GM20431 (cell line): ENCODE measurements at regions not wholly inside any gene's neighbourhood (a gene's known extent, or its start where the extent isn't known, plus 50 kb on each side); places are given as distances from the start of the nearest gene placed in this dataset.
"Not testable (repeated sequence)": the region's sequence is repeated elsewhere in the genome, so short reads cannot be mapped to it uniquely, and the experiment has no call there.

Source experiments
- in situ Hi-C: fragments of 300-500 bp; cut with MseI, MboI; formaldehyde crosslinking; loops from one replicate; pipeline ENCODE4 v1.15.0; 2020; ENCODE audit warnings: low sequenced_read_pairs; ENCODE audit not compliant: unreplicated experiment

- in situ Hi-C loops, result not testable (repeated sequence)
These were observed 240.1 kb downstream of the ZNF92 start for GRCh38 chr7:65613644-65614289.

GRCh38 chr7:65616111-65616510 is 242.5 kb downstream of the ZNF92 start:
- in situ Hi-C loops, result not testable (repeated sequence)

DNA sequence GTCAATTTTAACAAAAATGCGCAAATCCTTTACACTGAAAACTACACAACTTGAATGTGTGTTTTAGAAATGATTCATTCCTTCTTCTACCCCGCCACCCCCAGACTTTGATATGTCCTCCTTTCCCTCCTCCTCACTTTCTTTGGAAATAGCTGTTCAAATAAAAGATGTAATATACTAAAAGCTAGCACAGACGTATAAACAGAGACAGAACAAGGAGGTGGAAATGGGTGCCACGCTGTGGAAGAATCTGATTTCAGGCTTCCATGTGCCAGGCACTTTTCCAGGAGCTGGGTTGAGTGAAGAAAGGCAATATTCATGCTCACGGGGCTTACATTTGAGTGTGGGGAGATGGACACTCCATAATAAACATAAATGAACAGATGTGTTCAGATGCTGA is 246.6 kb downstream of the ZNF92 start:
- in situ Hi-C loops, result not testable (repeated sequence)

GRCh38 chr7:65621580-65622201 is 248.0 kb downstream of the ZNF92 start:
- in situ Hi-C loops, result not testable (repeated sequence)

- in situ Hi-C loops, result not testable (repeated sequence)
These were observed 241.6 kb upstream of the VKORC1L1 start for GRCh38 chr7:65631236-65631635.

DNA sequence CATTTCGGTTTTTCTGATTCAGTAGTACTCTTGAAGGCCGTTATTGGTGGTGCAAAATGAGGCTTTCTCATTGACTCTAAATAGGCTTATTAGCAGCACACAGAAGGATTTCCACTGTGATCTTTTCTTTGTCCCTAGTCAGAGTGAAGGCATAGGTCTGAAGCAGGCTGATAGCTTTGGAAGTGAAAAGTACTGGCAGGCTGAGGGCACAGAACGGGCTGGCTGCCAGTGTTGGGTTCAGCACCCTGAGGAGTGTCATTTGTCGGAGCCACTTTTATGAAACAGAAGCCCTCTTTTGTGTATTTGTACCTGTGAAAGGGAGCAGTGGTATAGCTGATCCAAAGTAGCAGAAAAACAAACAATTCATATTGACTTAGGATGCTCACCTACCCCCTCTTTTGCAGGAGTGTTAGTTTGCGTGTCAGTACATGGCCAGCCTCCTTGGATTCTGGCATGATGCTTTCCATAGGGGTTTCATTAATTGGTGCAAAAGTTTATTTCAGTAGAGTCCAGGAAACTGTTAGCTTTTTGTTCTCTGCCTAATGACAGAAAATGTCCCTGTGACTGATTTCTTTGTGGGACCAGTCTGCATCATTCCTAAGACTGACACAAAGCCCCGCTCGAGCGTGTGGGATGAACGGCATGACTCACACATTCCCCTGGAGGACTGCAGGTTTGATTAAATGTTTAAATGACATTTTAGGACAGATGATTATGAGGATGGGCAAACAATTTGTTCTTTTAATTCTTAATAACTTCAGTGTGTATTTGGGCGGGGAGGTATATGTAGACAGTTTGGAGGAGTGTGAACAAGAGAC is 239.1 kb upstream of the VKORC1L1 start:
- in situ Hi-C loops, result not testable (repeated sequence)

DNA sequence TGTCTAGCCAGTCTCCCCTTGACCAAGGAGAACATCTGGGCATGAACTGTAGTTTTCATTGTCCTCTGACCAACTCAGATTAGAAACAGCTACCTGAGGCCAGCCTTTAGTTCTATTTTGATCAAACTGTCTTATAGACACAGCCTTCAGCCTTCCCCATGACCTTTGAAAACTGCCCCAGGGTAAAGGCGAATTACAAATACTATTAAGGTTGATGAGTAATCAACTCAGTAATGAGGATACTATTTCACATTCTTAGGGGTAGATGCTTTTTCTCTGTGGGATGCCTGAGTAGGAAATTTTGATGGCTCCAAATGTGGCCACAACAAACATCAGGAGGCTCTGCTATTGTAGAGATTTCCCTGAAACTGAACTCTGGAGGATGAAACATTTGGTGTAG is 234.0 kb upstream of the VKORC1L1 start:
- in situ Hi-C loops, result not testable (repeated sequence)

DNA sequence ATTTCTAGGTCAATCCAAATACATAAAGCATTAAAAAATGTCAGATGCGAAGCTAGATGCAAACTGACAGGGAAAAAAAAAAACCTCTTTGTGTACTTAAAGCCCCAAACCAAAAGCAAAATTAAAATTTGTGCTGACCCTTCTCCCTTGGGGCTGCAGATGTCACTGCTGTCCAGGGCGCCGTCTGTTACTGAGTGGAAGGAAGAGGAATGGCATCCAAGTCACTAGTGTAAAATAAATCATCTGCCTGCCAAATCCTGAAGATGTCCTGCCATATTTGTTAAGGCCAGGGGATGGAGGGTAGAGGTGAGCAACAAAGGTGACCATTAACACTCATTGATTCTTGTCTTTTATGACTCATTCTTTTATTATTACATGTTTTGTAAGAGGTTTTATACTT is 233.2 kb upstream of the VKORC1L1 start:
- in situ Hi-C loops, result not testable (repeated sequence)

DNA sequence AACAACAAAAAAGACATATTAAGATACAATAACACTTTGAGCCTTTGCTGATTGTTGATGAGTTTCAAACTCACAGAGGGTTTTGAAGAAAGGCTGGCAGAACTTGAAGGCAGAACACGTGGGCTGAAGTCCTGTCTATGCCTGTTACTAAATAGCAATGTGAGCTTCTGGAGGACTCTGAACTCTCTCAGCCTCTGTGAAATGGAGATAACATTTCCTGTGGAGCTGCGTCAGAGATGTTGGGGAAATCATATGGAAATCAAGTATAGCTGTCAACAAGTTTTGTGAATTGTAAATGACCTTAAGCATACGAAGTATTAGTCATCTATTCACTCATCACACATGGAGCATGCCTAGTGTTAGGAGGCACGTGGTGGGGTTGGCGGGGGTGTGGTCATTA is 229.4 kb upstream of the VKORC1L1 start:
- in situ Hi-C loops, result not testable (repeated sequence)

- in situ Hi-C loops, result not testable (repeated sequence)
These were observed 225.5 kb upstream of the VKORC1L1 start for GRCh38 chr7:65647153-65647964.

GRCh38 chr7:65651174-65651573 is 221.7 kb upstream of the VKORC1L1 start:
- in situ Hi-C loops, result not testable (repeated sequence)

DNA sequence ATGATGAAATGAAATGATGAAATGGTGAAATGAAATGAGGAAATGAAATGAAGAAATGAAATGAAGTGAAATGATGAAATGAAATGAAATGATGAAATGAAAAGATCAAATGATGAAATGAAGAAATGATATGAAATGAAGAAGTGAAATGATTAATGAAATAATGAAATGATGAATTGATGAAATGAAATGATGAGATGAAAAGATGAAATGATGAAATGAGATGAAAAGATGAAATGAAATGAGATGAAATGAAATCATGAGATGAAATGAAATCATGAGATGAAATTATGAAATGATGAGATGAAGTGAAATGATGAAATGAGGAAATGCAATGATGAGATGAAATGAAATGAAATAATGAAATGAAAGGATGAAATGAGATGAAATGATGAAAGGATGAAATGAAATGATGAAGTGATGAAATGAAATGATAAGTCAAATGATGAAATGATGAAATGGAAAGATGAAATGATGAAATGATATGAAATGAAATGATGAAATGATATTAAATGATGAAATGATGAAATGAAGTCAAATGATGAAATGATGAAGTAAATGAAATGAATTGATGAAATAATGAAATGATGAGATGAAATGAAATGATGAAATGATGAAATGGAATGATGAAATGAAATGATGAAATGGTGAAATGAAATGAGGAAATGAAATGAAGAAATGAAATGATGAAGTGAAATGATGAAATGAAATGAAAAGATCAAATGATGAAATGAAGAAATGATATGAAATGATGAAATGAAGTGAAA is 220.9 kb upstream of the VKORC1L1 start:
- in situ Hi-C loops, result not testable (repeated sequence)

GRCh38 chr7:65652669-65653068 is 220.2 kb upstream of the VKORC1L1 start:
- in situ Hi-C loops, result not testable (repeated sequence)

- in situ Hi-C loops, result not testable (repeated sequence)
These were observed 216.2 kb upstream of the VKORC1L1 start for GRCh38 chr7:65656494-65657188.

DNA sequence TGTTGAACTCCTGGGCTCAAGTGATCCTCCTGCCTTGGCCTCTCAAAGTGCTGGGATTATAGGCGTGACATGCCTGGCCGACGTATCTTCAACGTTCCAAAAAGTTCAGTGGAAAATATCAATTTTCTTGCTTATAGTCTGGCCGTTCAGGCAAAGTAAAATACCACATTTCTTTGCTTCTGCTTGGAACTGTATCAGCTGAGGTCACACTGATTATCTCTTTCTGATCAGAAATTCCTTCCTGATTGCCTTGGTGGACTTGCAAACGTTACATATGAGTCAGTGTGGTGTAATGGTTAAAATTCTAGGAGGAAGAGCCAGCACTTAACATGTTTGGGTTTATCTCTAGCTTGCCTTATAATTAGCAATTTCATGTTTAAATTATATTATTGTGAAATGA is 189.5 kb upstream of the VKORC1L1 start:
- in situ Hi-C loops, result not testable (repeated sequence)

- in situ Hi-C loops, result not testable (repeated sequence)
These were observed 173.7 kb upstream of the VKORC1L1 start for GRCh38 chr7:65699026-65699714.

- in situ Hi-C loops, result not testable (repeated sequence)
These were observed 173.0 kb upstream of the VKORC1L1 start for GRCh38 chr7:65699715-65700356.
